ENCODE measurements at regions not wholly inside any gene's neighbourhood (a gene's known extent, or its start where the extent isn't known, plus 50 kb on each side); places are given as distances from the start of the nearest gene placed in this dataset.

DNA sequence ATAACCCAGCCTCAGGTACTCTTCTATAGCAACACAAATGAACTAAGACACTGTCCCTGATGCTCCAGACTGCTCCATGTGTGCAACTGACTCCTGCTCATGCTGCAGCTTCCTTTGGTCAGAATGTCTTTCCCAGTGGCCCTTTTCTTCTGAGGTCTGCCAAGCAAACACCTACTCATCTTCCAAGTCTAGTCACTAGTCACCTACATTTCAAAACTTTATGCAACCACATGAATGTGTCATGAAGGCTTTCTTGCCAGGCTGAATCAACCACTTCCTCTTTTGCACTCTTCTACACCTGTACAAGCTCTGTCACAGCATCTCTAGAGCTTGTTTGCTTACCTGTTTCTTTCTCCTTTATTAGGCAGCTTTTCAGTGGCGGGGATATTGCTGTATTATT is 75.8 kb downstream of the LSMEM1 start:
- Histone ChIP-seq H3K9me3 (no peaks in the 10 kb centered on the region), H3K27me3 (no peaks in the 10 kb centered on the region), H3K36me3 (no peaks in the 10 kb centered on the region), H3K4me1 (ENCODE audit: control insufficient read depth in 1 of 2, insufficient read depth in 1 of 2, low read depth in 1 of 2, low read length in 1 of 2) (no peaks in the 10 kb centered on the region), H3K27ac (no peak overlapping the region), H3K4me3 (ENCODE audit: low read depth in 1 of 2, low read length in 1 of 2) (no peak overlapping the region)
- TF ChIP-seq, protein P1, sequence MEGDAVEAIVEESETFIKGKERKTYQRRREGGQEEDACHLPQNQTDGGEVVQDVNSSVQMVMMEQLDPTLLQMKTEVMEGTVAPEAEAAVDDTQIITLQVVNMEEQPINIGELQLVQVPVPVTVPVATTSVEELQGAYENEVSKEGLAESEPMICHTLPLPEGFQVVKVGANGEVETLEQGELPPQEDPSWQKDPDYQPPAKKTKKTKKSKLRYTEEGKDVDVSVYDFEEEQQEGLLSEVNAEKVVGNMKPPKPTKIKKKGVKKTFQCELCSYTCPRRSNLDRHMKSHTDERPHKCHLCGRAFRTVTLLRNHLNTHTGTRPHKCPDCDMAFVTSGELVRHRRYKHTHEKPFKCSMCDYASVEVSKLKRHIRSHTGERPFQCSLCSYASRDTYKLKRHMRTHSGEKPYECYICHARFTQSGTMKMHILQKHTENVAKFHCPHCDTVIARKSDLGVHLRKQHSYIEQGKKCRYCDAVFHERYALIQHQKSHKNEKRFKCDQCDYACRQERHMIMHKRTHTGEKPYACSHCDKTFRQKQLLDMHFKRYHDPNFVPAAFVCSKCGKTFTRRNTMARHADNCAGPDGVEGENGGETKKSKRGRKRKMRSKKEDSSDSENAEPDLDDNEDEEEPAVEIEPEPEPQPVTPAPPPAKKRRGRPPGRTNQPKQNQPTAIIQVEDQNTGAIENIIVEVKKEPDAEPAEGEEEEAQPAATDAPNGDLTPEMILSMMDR (IDR thresholded peaks at IDR 0.05), result no peak

DNA sequence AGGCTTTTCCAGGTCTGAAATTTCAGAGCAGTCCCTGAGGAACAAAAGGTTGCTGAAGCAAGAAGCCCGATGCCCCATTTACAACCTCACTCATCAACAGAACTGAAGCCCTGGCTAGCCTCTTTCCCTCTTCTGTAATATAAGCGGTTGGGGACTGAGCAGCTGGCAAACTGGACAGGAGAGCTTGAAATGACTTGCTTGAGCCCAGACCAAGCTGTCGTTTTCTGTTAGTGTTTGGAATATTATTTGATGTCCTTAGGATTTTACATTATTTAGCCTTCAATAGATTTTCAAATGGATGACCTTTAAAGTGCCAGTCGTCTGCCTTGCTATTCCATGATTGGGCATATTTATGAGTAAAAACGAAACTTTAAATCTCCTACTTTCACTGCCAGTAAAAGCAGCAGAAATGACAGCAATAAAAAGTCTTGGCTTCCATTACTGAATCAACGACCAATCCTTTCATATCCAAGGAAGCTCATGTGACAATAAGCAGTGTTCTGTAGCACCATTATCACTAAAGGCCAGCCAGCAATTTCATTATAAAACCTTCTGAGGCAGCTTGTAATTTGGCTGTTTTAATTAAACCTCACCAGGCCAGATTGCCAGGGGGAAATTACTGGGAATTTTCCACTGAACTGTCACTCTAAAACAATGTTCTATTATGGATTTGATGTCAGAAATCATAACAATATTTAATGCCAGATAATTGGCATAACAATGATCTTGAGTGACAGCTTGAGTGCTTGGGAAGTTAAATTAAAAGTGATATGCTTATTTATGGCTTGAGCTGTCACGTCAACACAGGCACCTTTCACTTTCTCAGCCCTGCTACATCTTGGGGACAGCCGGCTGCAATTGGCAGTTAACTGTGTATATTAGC is 85.9 kb downstream of the LSMEM1 start:
- H3K36me3 ChIP-seq, result no peaks in the 10 kb centered on the region
- H3K27ac ChIP-seq, result no peak overlapping the region
- H3K4me3 ChIP-seq (ENCODE audit: low read depth in 1 of 2, low read length in 1 of 2), result no peak overlapping the region
- no peaks in the 10 kb centered on the region for H3K4me1 ChIP-seq (ENCODE audit: control insufficient read depth in 1 of 2, insufficient read depth in 1 of 2, low read depth in 1 of 2, low read length in 1 of 2)
- H3K9me3 ChIP-seq, result no peaks in the 10 kb centered on the region
- H3K27me3 ChIP-seq, result no peaks in the 10 kb centered on the region
- TF ChIP-seq, protein P1 (IDR thresholded peaks at IDR 0.05), result no peak

DNA sequence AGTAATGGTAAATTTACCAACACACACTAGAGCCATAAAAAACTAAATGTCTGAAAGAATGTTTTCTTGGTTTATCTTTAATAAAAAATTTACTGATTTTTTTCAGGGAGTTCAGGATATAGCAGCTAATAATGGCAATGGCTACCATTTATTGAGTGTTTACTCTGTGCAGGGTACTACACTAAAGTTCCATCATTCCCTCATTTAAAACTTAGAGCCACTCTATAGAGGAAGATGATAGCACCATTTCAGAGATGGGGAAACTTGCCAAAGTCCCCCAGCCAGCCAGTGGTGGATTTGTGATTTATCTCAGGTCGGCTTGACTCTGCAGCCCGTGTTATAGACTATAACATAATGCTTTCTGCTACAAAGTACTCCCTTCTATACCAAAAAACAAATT is 86.6 kb downstream of the LSMEM1 start:
- Histone ChIP-seq H3K9me3 (no peaks in the 10 kb centered on the region), H3K27ac (no peak overlapping the region), H3K27me3 (no peaks in the 10 kb centered on the region), H3K4me3 (ENCODE audit: low read depth in 1 of 2, low read length in 1 of 2) (no peak overlapping the region), H3K36me3 (no peaks in the 10 kb centered on the region), H3K4me1 (ENCODE audit: control insufficient read depth in 1 of 2, insufficient read depth in 1 of 2, low read depth in 1 of 2, low read length in 1 of 2) (no peaks in the 10 kb centered on the region)
- TF ChIP-seq, protein P1 (IDR thresholded peaks at IDR 0.05), result no peak

DNA sequence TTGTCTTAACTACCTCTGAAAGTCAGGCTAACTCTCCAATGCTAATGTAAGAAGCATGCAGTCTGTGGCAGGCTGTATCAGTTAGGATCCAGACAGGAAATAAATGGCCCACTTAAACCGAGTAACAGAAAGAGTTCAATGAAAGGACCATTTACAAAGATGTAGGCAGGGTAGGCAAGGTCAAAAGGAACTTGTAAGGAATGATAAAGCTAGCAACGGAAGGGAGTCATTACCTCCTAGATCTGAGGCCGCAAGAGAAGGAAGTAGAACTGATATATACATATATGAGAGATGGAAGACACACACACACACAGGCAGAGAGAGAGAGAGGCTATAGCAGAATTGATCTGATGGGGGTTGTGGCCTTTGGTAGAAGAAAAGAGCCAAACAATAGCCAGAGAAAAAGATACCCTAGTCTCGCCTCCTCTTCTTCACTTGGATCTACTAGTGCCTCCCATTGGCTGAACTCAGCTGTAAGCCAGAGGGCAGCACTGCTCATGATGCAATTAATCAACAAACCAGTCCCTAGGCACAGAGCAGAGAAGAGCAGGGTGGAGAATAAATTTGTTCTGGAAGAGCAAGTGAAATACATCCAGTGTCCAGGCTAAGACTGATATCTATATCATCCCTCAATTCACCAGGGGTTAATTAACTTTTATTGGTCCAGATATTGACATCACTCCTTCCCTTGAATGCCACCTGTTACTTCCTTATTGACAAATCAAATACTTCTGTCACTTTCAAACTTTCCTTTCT is 91.2 kb downstream of the LSMEM1 start:
- Histone ChIP-seq H3K27me3 (no peaks in the 10 kb centered on the region), H3K36me3 (no peaks in the 10 kb centered on the region)
- TF ChIP-seq, protein P1 (IDR thresholded peaks at IDR 0.05), result no peak

GRCh38 chr7:112572669-112573301 is 92.0 kb downstream of the LSMEM1 start:
- no peaks in the 10 kb centered on the region for H3K4me1 ChIP-seq (ENCODE audit: control insufficient read depth in 1 of 2, insufficient read depth in 1 of 2, low read depth in 1 of 2, low read length in 1 of 2)

More for the DNA sequence above, 91.2 kb downstream of the LSMEM1 start:
- no peaks in the 10 kb centered on the region for H3K9me3 ChIP-seq
- no peak overlapping the region for H3K27ac ChIP-seq
- H3K4me1 ChIP-seq (ENCODE audit: control insufficient read depth in 1 of 2, insufficient read depth in 1 of 2, low read depth in 1 of 2, low read length in 1 of 2), result no peaks in the 10 kb centered on the region
- no peak overlapping the region for H3K4me3 ChIP-seq (ENCODE audit: low read depth in 1 of 2, low read length in 1 of 2)

More at GRCh38 chr7:112572669-112573301, 92.0 kb downstream of the LSMEM1 start:
- no peaks in the 10 kb centered on the region for H3K36me3 ChIP-seq
- TF ChIP-seq, protein P1 (IDR thresholded peaks at IDR 0.05), result no peak
- no peak overlapping the region for H3K4me3 ChIP-seq (ENCODE audit: low read depth in 1 of 2, low read length in 1 of 2)
- H3K27ac ChIP-seq, result no peak overlapping the region
- H3K27me3 ChIP-seq, result no peaks in the 10 kb centered on the region
- H3K9me3 ChIP-seq, result no peaks in the 10 kb centered on the region

Measured in neutrophil (primary cell).